ENCODE measurements at regions not wholly inside any gene's neighbourhood (a gene's known extent, or its start where the extent isn't known, plus 50 kb on each side); places are given as distances from the start of the nearest gene placed in this dataset.

GRCh38 chr22:48639896-48640748 is 1187.6 kb downstream of the BRD1 start:
- TF ChIP-seq EZH2phosphoT487 (IDR thresholded peaks at IDR 0.05; ENCODE audit: borderline replicate concordance, low read length): no peak
- TF ChIP-seq CTCF (IDR thresholded peaks at IDR 0.05; ENCODE audit: low read depth, low read length, poor library complexity, severe bottlenecking): no peak
